ENCODE measurements at regions not wholly inside any gene's neighbourhood (a gene's known extent, or its start where the extent isn't known, plus 50 kb on each side); places are given as distances from the start of the nearest gene placed in this dataset.

- no peak for DNase-seq
These were observed 1356.6 kb upstream of the ADGRL2 start for GRCh38 chr1:80444171-80444570.

DNA sequence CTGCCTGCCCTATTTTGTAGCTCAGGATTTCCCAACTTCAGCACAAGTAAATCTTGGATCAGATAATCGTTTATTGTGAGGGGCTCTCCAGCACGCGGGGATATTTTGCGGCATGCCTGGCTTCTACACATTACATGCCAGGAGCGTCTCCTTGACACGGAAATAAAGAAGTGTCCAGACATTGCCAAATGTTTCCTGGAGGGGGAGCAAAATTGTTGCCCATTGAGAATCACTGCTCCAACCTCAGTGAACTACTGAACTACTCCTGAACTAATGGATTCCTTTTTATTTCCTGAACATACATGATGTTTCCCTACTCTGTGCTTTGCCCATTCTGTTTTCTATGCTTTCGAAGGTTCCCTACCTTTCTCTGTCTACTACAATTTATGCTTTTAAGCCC is 1359.1 kb upstream of the ADGRL2 start:
- DNase-seq = no peak

- DNase-seq = no peak
These were observed 1363.9 kb upstream of the ADGRL2 start for GRCh38 chr1:80436851-80437250.

DNA sequence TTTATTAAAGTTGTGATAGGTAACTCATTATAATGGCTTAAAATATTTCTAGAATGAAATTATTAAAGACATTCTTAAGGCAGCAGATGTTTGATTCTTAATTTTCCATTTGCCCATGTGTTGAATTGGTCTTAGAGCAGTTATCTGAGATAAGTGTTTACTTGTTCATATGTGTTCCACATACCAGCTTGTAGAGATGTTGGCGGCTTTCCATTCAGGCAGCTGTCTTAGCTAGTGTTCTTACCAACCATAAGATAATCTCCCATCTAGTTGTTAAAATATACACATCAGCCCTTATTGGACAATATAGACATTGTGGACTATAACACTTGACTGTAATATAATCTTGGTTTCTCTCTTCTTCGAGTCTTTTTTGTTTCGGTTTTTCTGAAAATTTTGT is 1372.9 kb upstream of the ADGRL2 start:
- no peak for DNase-seq

GRCh38 chr1:80424249-80424648 is 1376.5 kb upstream of the ADGRL2 start:
- no peak for DNase-seq

DNA sequence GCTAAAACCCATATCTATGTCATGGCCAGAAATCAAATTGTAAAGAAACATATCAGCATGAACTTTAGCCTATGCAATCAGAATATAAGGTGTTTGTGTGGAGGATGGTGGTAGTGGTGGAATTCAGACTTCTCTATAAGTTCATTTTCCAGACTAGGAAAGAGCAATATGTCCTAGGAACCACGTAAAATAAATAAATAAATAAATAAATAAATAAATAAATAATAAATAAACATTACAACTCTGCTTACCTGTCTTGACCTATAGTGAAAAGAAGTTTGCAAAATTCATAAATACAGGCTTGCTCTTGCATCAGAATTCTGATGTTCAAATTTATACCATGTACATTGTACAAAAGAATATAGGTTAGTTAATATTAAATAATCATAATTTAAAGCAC is 1382.6 kb upstream of the ADGRL2 start:
- no peak for DNase-seq

DNA sequence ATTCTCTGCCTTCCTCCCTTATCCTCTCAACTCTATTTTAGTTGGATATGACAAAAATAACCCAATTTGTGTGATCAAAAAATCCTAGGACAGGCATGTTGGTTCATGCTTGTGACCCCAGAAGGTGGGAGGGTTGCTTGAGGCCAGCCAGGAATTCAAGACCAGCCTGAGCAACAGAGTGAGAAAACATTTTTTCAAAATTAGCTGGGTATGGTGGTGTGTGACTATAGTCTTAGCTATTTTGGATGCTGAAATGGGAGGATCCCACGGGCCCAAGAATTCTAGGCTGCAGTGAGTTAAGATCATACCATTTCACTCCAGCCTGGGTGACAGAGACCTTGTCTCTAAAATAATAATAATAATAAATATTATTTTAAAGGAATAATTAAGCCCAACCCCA is 1383.1 kb upstream of the ADGRL2 start:
- no peak for DNase-seq

GRCh38 chr1:80413969-80414368 is 1386.8 kb upstream of the ADGRL2 start:
- DNase-seq = no peak

DNA sequence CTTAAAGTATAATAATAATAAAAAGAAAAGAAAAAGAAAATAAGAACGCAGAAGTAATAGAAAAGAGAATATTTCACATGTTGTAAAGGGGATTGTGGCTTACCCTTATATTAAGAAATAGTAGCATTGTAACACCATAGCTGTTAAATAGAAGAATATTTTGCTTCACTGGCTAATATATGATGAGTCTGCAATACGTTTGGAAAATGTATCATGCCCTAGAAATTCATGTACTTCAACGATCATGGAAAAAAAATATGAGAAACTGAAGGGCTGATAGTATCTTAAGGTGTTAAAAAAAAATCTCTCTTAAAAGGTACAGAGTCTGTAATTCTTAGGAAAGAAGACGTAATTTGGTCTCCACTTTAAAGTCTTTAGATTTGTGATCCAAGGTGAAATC is 1390.5 kb upstream of the ADGRL2 start:
- no peak for DNase-seq

DNA sequence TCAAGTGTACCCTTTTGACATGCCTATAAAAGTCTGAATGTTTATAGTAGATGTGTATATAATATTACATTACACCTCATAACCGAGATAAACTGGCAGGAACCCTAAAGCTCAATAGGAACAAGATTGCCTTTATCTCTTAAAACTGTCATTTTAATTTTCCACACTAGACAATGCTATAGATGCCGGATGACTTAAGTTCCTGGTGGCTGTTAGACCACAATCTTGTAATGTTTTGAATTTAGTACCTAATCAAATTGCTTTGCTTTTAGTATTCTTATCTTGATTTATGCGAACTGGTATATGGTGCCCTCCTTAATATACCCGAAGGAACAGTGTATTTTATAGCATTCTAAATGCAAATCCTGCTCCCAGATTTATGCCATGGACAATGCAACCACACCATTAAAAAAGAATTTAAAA is 1397.0 kb upstream of the ADGRL4 start:
- DNase-seq = no peak

DNA sequence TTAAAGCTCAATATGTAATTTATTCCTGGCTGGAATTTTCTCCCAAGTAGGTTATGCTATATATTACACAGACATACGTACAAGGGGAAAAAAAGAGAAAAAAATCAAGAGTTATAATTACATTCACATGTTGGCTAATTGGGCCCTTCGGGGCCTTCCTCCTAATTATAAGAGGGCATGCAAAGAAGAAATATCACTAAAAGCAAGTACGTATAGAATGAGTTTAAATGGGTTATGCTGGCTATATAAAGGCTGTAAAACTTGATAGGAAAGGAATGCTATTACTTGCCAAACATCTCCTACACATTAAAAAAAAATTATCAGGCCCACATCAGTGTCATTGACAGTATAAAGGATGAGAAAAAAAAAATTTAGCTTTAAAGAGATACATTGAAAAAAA is 1396.1 kb upstream of the ADGRL4 start:
- DNase-seq = no peak

GRCh38 chr1:80401757-80402156 is 1395.2 kb upstream of the ADGRL4 start:
- no peak for DNase-seq

- DNase-seq = no peak
These were observed 1386.0 kb upstream of the ADGRL4 start for GRCh38 chr1:80392529-80392928.

DNA sequence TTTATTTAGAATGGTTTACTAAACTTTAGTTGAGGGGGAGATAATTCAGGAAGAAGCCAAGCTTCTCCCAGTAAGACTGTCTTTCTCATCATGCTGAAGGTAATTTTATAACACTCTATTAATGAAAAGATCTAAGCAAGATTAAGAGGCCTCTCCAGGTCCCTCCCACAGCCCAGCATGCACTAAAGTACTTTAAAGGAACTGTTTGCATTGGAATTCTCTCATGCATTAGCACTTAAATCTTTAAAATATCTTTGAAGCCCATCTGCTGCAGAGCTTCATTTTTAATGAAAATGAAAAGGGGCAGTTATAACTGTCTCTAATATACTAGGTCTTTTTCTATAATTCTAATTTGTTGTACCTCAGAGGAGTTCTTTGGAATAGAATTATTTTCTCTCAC is 1379.1 kb upstream of the ADGRL4 start:
- DNase-seq = no peak

GRCh38 chr1:80384959-80385358 is 1378.4 kb upstream of the ADGRL4 start:
- DNase-seq = no peak

GRCh38 chr1:80384083-80384830 is 1377.7 kb upstream of the ADGRL4 start:
- DNase-seq = no peak

- no peak for DNase-seq
These were observed 1369.1 kb upstream of the ADGRL4 start for GRCh38 chr1:80375662-80376061.

DNA sequence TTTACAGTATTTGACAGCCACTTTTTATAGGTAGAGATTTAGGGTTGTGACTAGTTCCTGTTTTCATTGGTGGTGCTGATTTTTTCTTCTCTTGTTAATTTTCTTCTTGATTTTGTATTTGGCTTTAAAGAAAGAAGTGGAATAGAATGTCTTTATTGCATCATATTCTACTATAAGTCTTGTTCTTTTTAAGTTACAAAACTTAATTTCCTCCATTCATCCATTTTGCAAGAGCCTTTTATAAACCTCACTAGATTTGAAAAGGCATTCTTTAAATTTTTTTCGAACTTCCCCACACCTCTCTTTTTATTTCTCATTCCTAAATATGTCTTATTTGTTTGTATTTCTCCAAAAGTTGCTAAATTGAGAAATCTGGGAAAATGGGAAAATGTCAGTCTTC is 1368.6 kb upstream of the ADGRL4 start:
- no peak for DNase-seq

GRCh38 chr1:80369780-80370179 is 1363.2 kb upstream of the ADGRL4 start:
- no peak for DNase-seq

- DNase-seq = no peak
These were observed 1360.5 kb upstream of the ADGRL4 start for GRCh38 chr1:80367058-80367457.

DNA sequence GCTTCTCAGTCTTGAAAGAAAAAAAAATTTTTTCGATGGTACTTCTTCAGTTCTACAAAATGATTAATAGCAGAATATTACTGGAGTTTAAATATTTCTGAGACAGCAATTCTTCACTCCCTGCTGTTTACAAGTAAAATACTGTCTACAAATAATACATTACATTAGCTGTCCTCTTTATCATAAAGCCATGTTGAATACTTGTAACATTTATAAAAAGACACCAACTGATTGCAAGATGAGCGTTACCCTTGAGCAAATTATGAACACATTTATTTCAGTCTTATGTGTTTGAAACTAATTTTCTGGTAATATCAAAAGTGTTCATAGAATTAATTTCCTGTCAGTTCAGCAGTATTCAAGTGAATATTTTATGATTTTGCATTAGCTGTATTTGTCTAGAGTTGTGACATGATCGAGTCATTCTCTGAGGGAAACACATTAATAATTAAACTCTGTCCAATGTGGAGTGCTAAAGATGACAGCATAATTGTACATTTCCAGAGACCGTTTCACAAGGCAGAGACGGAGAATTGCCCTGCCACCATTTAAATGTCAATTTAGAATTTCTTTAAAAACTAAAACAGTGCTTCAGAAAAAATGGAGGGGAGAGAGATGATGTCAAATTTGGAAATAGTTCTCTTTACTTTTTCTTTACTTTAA is 1359.0 kb upstream of the ADGRL4 start:
- no peak for DNase-seq

DNA sequence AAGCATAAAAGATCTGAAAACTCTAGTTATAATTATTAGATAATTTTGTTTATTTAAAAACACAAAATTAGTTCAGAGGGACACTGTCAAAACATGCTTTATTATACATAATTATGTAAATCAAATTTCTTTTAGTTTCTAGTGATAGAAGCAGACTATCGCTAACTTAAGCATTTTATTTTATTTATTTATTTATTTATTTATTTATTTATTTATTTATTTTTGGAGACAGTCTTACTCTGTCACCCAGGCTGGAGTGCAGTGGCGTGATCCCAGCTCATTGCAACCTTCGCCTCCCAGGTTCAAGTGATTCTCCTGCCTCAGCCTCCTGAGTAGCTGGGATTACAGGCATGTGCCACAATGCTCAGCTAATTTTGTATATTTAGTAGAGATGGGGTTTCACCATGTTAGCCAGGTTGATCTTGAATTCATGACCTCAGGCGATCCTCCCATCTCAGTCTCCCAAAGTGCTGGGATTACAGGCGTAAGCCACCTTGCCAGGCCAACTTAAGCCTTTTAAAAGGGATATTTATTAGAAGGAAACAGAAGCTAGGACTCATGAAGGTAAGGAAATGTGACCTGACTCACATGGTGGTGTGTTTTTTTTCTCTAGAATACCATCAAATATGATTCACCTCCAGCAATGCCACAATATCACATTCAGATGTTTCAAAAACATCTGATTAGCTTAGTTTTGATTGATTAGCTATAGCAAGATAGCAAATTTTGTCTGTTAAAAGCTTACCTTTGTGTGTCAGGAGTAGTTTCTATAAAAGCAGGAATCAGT is 1357.4 kb upstream of the ADGRL4 start:
- no peak for DNase-seq

DNA sequence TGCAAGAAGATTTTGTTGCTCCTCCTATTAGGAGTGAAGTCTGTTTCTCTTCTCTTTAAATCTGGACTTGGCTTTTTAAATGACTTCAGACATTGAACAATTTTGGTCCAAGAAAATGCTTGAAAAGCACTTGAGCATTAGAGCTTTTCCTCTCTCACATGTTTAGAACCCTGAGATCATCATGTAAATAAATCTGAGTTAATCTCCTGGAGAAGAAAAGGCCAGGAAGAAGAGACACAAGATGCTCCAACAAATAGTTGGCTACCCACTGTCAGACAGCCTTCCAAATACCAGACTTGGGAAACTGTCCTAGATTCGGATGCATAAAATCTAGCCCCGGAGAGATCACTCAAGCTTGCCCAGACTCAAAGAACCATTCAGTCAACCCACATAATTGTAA is 1353.1 kb upstream of the ADGRL4 start:
- DNase-seq = no peak

- DNase-seq = no peak
These were observed 1342.7 kb upstream of the ADGRL4 start for GRCh38 chr1:80349218-80349617.
